ENCODE measurements at regions not wholly inside any gene's neighbourhood (a gene's known extent, or its start where the extent isn't known, plus 50 kb on each side); places are given as distances from the start of the nearest gene placed in this dataset.
A peak's percentile ranks its signal among the peaks of the same experiment; 100 is the strongest.

DNA sequence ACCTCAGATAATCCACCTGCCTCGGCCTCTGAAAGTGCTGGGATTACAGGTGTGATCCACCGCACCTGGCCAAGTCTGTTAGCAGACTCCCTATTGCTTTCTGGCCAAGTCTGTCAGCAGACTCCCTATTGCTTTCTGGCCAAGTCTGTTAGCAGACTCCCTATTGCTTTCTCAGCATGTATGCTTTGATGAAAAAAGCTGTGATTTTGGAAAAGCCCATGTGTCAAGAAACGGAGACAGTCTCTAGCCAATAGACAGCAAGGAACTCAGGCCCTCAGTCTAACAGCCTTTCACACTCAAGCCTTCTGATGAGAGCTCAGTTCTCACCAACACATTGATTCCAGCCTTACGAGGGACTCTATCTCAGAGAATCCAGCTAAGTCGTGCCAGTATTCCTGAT lies 158.8 kb upstream of the KRR1 start:
- TF ChIP-seq POLR2AphosphoS5 (IDR thresholded peaks at IDR 0.05) (no peak), POLR2A (IDR thresholded peaks at IDR 0.05) (no peak)
- H3K36me3 ChIP-seq: no peaks in the 10 kb centered on the region
- H3K27me3 ChIP-seq (replicated peaks in 1 of 7): no peaks in the 10 kb centered on the region
- intact Hi-C loops (cut with DNase I; ENCODE audit: low total_unique reads): no loop called here
- WGBS, 5 donors: 68 to 80% (median 75%) methylated on average over 5 of the region's 5 CpGs
- no peaks in the 10 kb centered on the region for H3K4me1 ChIP-seq
- no peak overlapping the region for H3K27ac ChIP-seq
- DNase-seq: no peak
- H3K4me3 ChIP-seq: no peak overlapping the region
- H3K9me3 ChIP-seq: no peaks in the 10 kb centered on the region

- Histone ChIP-seq H3K27ac (peak overlapping the region in 2 of 8 donors; percentile 16 to 18), H3K9me3 (no peaks in the 10 kb centered on the region), H3K4me1 (no peaks in the 10 kb centered on the region), H3K4me3 (no peak overlapping the region), H3K36me3 (no peaks in the 10 kb centered on the region), H3K27me3 (replicated peaks in 1 of 7) (no peaks in the 10 kb centered on the region)
- intact Hi-C loops (cut with DNase I; ENCODE audit: low total_unique reads): no loop called here
- no peak for TF ChIP-seq POLR2A (IDR thresholded peaks at IDR 0.05)
- TF ChIP-seq POLR2AphosphoS5 (IDR thresholded peaks at IDR 0.05): no peak
- TF ChIP-seq, protein P1, sequence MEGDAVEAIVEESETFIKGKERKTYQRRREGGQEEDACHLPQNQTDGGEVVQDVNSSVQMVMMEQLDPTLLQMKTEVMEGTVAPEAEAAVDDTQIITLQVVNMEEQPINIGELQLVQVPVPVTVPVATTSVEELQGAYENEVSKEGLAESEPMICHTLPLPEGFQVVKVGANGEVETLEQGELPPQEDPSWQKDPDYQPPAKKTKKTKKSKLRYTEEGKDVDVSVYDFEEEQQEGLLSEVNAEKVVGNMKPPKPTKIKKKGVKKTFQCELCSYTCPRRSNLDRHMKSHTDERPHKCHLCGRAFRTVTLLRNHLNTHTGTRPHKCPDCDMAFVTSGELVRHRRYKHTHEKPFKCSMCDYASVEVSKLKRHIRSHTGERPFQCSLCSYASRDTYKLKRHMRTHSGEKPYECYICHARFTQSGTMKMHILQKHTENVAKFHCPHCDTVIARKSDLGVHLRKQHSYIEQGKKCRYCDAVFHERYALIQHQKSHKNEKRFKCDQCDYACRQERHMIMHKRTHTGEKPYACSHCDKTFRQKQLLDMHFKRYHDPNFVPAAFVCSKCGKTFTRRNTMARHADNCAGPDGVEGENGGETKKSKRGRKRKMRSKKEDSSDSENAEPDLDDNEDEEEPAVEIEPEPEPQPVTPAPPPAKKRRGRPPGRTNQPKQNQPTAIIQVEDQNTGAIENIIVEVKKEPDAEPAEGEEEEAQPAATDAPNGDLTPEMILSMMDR (IDR thresholded peaks at IDR 0.05 in 8 of 11, conservative IDR thresholded peaks at IDR 0.05 in 3 of 11): no peak
- DNase-seq: no peak
- 60 to 83% (median 74%) methylated on average over 2 of the region's 2 CpGs for WGBS, 5 donors
Measured at GRCh38 chr12:75666939-75667334, 155.5 kb upstream of the KRR1 start.

- Histone ChIP-seq H3K9me3 (no peaks in the 10 kb centered on the region), H3K4me3 (no peak overlapping the region), H3K36me3 (no peaks in the 10 kb centered on the region), H3K27me3 (replicated peaks in 1 of 7) (no peaks in the 10 kb centered on the region), H3K27ac (peak overlapping the region in 2 of 8 donors; percentile 16 to 18), H3K4me1 (no peaks in the 10 kb centered on the region)
- 76 to 84% (median 77%) methylated on average over 5 of the region's 5 CpGs for WGBS, 5 donors
- TF ChIP-seq POLR2A (IDR thresholded peaks at IDR 0.05): no peak
- no peak for TF ChIP-seq POLR2AphosphoS5 (IDR thresholded peaks at IDR 0.05)
- TF ChIP-seq, protein P1 (IDR thresholded peaks at IDR 0.05 in 8 of 11, conservative IDR thresholded peaks at IDR 0.05 in 3 of 11): no peak
- intact Hi-C loops (cut with DNase I; ENCODE audit: low total_unique reads): no loop called here
- no peak for DNase-seq
Measured at GRCh38 chr12:75666126-75666938, 154.9 kb upstream of the KRR1 start.

DNA sequence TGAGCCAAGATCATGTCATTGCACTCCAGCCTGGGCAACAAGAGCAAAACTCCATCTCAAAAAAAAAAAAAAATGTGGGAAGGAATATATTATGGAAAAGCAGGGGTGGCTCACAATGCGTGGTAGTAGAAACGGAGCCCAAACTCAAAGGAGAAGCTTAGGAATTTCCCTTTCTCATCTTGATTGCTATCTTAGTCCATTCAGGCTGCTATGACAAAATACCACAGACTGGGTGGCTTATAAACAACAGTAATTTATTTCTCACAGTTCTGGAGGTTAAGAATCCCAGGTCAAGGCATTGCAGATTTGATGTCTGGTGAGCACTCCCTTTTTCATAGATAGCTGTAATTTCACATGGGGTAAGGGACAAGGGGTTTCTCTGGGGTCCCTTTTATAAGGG lies 153.8 kb upstream of the KRR1 start:
- no peaks in the 10 kb centered on the region for H3K9me3 ChIP-seq
- no peaks in the 10 kb centered on the region for H3K27me3 ChIP-seq (replicated peaks in 1 of 7)
- 72 to 83% (median 74%) methylated on average over 2 of the region's 2 CpGs for WGBS, 5 donors
- H3K27ac ChIP-seq: no peak overlapping the region
- no peak for TF ChIP-seq POLR2AphosphoS5 (IDR thresholded peaks at IDR 0.05)
- TF ChIP-seq, protein P1 (IDR thresholded peaks at IDR 0.05 in 8 of 11, conservative IDR thresholded peaks at IDR 0.05 in 3 of 11): no peak
- TF ChIP-seq POLR2A (IDR thresholded peaks at IDR 0.05): no peak
- H3K4me3 ChIP-seq: no peak overlapping the region
- no peak for DNase-seq
- intact Hi-C loops (cut with DNase I; ENCODE audit: low total_unique reads): no loop called here
- H3K4me1 ChIP-seq: no peaks in the 10 kb centered on the region
- no peaks in the 10 kb centered on the region for H3K36me3 ChIP-seq

Measured in spleen (tissue), 11 donors.